ENCODE measurements at regions not wholly inside any gene's neighbourhood (a gene's known extent, or its start where the extent isn't known, plus 50 kb on each side); places are given as distances from the start of the nearest gene placed in this dataset.

- no peak for DNase-seq (ENCODE audit: low read depth)
- no peak overlapping the region for H3K4me3 ChIP-seq (ENCODE audit: low read depth, low read length)
- TF ChIP-seq CTCF (IDR thresholded peaks at IDR 0.05; ENCODE audit: low read depth, low read length, missing control alignments), result no peak
Observed at GRCh38 chr1:47699492-47700235, 261.8 kb downstream of the FOXD2 start.

- no peak for TF ChIP-seq CTCF (IDR thresholded peaks at IDR 0.05; ENCODE audit: low read depth, low read length, missing control alignments)
- DNase-seq (ENCODE audit: low read depth), result no peak
- no peak overlapping the region for H3K4me3 ChIP-seq (ENCODE audit: low read depth, low read length)
Observed at GRCh38 chr1:47701283-47701682, 263.4 kb downstream of the FOXD2 start.

GRCh38 chr1:47701741-47702515 lies 264.1 kb downstream of the FOXD2 start:
- TF ChIP-seq CTCF (IDR thresholded peaks at IDR 0.05; ENCODE audit: low read depth, low read length, missing control alignments), result no peak
- DNase-seq (ENCODE audit: low read depth), result no peak

GRCh38 chr1:47703156-47703825 lies 265.4 kb downstream of the FOXD2 start:
- no peak for DNase-seq (ENCODE audit: low read depth)
- TF ChIP-seq CTCF (IDR thresholded peaks at IDR 0.05; ENCODE audit: low read depth, low read length, missing control alignments), result no peak
- H3K4me3 ChIP-seq (ENCODE audit: low read depth, low read length), result no peak overlapping the region

More at GRCh38 chr1:47701741-47702515, 264.1 kb downstream of the FOXD2 start:
- no peak overlapping the region for H3K4me3 ChIP-seq (ENCODE audit: low read depth, low read length)

GRCh38 chr1:47703981-47704596 lies 266.2 kb downstream of the FOXD2 start:
- no peak for TF ChIP-seq CTCF (IDR thresholded peaks at IDR 0.05; ENCODE audit: low read depth, low read length, missing control alignments)
- no peak for DNase-seq (ENCODE audit: low read depth)
- H3K4me3 ChIP-seq (ENCODE audit: low read depth, low read length), result no peak overlapping the region

- no peak overlapping the region for H3K4me3 ChIP-seq (ENCODE audit: low read depth, low read length)
- DNase-seq (ENCODE audit: low read depth), result no peak
- TF ChIP-seq CTCF (IDR thresholded peaks at IDR 0.05; ENCODE audit: low read depth, low read length, missing control alignments), result no peak
Observed at GRCh38 chr1:47705517-47706130, 267.8 kb downstream of the FOXD2 start.

All from GM12864 (cell line).